HTR-8/SVneo (cell line): ENCODE measurements at regions not wholly inside any gene's neighbourhood (a gene's known extent, or its start where the extent isn't known, plus 50 kb on each side); places are given as distances from the start of the nearest gene placed in this dataset.
"Not testable (repeated sequence)": the region's sequence is repeated elsewhere in the genome, so short reads cannot be mapped to it uniquely, and the experiment has no call there.

Experiments
- DNase-seq: peaks from one replicate; pipeline ENCODE4 v3.0.0; 2011; ENCODE audit warnings: low spot score, mixed read lengths; ENCODE audit not compliant: insufficient read length
- FAIRE-seq: peaks from 2 replicates; lab custom pipeline; 2011; peaks lifted over from hg19 to GRCh38; lab: Jason Lieb, UNC

DNA sequence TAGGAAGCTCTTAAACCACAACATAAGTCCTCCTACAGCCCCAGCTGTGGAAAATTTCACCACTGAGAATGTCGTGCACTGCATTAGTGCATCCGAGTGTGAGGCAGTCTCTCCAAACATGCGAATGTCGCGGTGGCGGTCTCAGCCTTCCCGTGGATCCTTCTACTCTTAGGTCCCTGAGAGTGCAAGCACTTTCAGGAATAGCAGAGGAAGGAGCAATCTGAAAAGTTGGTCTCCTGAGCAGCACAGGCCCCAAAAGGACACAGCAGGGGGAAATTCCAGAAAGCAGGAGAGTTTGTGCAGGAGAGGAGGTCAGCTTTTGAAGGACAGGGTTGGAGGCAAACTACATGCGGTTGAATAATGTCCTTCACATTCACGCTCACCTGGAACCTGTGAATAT is 440.5 kb upstream of the SMIM21 start:
- DNase-seq (no peak), FAIRE-seq (no peak)

DNA sequence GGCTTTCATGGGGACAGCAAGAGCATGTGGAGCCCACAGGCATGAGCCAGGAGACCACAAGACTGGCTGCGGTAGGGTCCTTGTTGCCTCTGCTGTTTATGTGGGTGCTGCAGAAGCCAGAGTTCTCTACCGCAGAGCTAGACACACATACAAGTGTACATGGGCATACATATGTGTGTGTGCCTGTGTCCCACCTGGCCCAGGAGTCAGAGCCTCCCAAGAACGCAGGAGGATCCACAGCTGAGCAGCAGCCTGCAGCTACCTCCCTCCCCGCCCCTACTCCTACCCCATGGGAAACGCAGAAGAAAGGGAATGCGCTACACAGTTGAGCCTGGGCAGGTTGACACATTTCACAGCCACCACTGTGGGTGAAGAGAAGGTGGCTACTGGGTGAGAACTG is 438.1 kb upstream of the SMIM21 start:
- DNase-seq (no peak), FAIRE-seq (no peak)

DNA sequence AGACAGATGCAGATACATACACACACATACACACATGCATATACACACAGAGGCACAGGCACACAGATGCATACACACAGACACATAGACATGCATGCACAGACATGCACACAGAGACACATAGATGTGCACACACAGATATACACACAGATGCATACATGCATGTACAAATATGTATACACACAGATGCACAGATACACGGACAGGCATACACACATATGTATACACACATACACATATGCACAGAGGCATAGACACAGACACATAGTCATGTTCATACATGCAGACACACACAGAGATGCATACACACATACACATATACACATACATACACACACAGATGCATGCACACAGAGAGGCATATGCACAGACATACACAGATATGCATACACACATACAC is 437.3 kb upstream of the SMIM21 start:
- DNase-seq (no peak), FAIRE-seq (no peak)

DNA sequence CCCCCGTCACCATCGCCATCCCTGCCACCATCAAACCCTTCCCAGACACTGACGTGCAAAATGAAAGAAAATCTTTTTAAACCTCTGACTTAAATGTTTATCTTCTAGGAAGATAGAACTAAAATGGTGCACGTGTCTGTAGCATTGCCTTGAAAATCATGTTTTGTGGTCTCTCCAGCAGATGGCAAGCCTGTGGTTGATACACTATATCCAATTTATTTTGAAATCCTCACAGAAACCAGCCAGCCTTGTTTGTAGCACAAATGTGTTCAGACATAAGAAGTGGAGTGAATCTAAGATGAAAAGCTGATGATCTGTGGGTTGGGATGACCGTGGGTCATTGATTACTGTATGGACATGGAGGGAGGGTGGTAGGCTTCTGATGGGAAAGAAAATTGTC is 436.2 kb upstream of the SMIM21 start:
- no peak for DNase-seq
- FAIRE-seq, result no peak

DNA sequence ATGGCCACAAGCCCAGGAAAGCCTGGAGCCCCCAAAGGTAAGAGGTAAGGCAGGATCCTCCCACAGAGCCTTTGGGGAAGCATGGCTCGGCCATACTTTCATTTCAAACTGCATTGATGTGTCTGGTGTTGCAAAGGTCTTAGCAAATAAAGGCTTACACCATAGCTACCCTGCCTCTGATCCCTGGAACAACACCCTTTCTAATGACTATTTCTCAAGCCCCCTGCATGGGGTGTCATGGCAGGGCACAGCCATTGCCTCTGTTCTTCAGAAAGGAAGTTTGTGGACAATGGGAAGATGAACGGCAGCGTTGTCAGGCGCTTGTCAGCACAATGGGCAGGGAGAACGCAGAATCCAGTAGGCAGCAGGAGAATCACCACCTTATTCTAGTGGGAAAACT is 435.0 kb upstream of the SMIM21 start:
- no peak for DNase-seq
- FAIRE-seq, result no peak

DNA sequence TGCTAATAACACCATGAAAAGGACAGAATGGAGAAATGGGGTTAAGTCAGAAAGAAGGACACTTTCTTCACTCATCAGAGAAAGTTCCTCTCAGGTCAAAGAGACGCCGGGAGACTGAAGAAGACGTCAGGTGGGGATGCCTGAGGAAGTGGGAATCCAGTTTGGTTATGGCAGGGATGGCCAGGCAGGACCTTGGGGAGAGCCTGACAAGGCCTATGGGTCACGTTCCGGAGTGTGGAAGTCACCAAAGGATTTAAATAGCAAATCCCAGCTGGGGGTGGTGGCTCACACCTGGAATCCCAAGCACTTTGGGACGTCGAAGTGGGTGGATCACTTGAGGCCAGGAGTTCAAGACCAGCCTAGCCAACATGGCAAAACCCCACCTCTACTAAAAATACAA is 432.7 kb upstream of the SMIM21 start:
- no peak for DNase-seq
- FAIRE-seq, result no peak

DNA sequence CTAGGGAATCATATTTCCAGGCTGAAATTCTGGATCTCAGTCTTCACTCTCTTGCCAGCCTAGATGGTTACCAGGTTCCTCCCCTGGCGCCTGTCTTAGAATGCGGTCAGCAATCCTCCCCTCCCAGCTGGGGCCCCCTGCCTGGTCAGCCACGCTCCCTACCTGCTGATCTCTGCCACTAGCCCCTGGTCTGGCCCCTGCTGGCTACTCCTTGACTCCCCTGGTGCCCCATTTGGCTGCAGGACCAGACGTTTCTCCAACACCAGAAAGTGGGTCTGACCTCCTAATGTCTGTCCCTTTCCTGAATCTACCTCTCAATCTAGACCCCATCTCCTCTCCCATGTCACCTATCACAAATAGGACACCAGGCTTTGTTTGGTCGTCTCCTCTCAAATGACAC is 432.0 kb upstream of the SMIM21 start:
- DNase-seq, result no peak
- FAIRE-seq, result no peak

DNA sequence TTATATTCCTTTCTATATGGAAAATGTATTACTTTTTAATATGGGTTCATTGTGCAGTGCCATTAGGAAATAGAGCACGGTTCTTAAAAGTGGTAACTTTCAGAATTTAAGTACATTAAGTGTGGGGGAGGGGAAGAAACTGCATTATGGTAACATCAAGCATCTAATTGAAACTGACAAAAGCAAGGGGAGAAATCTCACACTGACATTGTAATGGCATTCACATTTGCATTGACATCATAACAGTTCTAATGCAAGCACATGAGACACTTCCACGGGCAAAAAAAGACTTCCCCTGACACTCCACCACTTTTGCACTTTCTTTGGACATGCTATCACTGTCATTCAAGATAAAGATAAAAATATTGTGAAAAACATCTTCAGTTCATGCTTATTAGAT is 431.3 kb upstream of the SMIM21 start:
- FAIRE-seq (no peak), DNase-seq (no peak)

DNA sequence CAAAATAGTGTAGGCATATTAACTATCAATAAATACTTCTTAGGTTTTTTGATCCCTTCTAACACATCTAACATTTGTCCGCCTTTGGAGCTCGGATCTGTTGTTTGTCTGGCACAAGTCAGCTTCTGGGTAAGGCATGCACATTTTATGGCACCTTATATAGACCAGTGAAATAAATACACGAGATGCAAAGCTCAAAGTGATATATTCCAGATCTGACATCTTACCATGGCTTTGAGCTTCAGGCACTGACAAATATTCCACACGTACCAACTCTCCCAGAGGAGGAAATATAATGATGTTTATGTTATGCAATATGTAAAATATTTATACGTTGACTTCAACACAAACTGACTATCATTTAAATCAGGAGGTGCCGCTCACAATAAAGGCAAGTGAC is 430.1 kb upstream of the SMIM21 start:
- no peak for FAIRE-seq
- DNase-seq, result no peak

DNA sequence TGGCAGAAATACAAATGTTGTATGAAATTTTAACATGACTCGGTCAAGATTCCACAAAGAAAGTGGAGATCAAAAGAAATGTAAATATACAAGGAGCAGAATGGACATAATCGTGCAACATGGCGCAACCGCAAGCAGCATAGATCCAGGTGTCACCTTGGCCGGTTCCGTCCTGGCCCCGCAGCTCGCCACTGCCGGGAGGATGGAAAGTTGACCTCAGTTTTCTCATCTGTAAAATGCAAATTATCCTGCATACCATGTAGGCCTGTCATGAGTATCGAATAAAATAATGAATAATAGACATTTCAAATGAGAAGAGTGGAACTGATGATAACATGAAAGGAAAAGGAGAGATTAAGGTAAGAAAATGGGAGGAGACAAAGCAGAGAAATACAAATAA is 427.3 kb upstream of the SMIM21 start:
- no peak for FAIRE-seq
- DNase-seq, result no peak

DNA sequence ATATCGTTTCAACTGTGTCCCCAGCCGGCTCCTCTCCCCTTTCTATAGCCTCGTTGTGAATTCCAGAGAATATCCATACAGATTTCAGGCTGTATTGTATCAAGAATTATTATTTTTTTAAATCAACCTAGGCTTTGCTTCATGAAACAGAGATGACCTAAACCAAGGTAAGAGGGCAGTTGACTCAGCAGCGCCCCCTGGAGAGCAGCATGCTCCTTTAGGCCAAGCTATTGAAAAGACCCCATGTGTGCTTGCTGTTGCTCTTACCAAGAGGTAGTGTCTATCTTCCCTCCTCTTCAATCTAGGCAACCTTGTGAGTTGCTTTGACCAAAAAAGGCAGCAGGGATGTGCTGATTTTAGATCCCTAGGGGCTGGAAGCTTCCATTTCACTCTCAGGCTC is 426.7 kb upstream of the SMIM21 start:
- no peak for FAIRE-seq
- no peak for DNase-seq

DNA sequence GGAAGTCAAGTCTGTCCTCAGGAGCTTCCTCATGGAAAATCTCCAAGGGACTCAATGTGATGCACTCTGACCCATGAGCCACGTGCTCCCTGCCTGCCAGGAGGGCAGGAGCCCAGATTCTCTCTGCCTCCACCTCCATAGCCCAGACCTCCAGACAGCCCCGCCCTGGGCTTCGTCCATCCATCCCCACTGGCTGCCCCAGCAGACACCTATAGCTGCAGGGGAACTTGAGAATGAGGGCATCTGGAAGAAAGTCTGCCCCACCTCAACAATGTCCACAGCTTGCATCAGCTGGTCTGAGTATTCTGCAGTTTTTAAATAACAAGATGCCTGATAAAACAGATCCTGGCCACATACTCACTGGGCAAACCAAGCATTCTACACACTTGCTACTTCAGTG is 418.8 kb upstream of the SMIM21 start:
- FAIRE-seq, result no peak
- no peak for DNase-seq

DNA sequence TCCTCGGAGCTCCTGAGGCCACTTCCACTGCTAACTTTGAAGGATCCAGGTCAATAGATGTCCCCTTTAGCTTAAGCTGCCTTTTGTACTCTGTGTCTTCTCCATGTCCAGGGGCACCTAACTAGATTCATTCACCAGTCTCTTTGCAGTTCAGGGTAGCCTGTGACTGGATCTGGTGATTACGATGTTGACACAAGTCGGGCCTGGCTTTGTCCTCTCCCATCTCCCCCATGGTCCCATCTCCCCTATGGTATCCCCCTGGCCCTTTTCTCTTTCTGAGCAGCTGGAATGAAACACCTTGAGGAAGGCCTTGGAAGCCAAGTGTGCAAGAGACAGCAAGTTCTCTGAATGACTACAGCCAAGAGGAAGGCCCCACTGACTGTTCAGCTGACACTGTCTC is 417.9 kb upstream of the SMIM21 start:
- DNase-seq (no peak), FAIRE-seq (no peak)

DNA sequence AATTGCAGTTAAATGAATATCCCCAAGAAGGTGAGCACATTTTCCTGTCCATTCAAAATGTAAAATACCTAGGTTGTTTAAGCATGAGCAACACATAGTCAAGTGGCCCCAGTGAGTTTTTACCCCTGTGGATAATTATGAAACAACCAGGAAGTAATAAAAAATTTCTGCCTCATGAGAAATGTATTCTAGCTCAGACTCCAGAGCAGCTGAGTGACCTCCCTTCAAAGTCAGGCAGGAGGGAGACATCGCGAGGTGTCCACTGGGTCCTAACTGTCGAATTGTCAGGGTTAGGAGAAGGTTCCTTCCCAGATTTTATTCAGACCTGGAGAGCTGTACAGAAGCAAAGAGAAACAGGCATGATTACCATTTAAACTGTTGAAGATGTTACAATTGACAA is 416.6 kb upstream of the SMIM21 start:
- DNase-seq, result no peak
- no peak for FAIRE-seq

DNA sequence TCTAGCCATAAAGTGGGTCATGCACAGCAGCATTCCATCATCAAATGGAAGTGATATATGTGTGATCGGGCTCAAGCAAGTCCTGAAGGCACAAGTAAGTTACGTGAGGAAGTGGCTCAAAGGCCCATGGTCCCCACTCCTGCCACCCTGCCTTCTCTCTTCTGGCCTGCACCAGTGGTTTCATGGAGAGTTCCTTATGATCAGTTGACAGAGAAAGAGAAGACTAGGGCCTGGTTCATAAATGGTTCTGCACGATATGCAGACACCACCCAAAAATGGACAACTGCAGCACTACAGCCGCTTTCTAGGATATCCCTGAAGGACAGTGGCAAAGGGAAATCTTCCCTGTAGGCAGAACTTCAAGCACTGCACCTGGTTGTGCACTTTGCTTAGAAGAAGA is 412.6 kb upstream of the SMIM21 start:
- DNase-seq, result no peak
- FAIRE-seq, result no peak

DNA sequence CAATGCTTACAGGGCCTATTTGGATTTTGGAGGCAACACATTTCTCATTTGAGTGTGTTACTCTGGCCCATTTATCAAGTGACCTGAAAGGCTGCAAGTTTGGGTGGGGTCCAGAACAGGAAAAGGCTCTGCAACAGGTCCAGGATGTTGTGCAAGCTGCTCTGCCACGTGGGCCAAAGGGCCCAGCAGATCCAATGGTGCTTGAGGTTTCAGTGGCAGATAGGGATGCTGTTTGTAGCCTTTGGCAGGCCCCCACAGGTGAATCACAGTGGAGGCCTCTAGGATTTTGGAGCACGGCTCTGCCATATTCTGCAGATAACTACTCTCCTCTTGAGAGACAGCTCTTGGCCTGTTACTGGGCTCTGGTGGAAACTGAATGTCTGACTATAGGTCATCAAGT is 412.2 kb upstream of the SMIM21 start:
- DNase-seq, FAIRE-seq: not testable (repeated sequence)

DNA sequence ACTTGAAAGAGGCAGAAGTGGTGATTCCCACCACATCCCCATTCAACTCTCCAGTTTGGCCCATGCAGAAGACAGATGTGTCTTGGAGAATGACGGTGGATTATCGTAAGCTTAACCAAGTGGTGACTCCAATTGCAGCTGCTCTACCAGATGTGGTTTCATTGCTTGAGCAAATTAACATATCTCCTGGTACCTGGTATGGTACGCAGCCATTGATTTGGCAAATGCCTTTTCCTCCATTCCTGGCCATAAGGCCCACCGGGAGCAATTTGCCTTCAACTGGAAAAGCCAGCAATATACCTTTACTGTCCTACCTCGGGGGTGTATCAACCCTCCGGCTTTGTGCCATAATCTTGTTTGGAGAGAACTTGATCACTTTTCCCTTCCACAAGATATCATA is 411.5 kb upstream of the SMIM21 start:
- DNase-seq, result no peak
- no peak for FAIRE-seq

DNA sequence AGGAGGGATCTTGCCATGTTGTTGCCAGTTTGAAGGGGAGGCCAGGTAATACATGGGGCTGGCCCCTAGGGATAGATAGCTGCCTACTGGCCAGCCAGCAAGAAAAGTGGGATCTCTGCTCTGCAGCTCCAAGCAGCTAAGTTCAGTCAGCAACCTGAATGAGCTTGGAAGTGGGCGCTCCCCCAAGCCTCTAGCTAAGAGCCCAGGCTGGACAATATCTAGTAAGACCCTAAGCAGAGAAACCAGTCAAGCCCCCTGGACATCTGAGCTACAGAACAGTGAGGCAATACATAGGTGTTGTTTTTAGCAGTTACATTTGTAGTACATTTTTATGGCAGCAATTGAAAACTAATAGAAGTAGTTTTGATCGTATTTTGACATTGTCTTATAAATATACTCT is 409.8 kb upstream of the SMIM21 start:
- no peak for FAIRE-seq
- no peak for DNase-seq

DNA sequence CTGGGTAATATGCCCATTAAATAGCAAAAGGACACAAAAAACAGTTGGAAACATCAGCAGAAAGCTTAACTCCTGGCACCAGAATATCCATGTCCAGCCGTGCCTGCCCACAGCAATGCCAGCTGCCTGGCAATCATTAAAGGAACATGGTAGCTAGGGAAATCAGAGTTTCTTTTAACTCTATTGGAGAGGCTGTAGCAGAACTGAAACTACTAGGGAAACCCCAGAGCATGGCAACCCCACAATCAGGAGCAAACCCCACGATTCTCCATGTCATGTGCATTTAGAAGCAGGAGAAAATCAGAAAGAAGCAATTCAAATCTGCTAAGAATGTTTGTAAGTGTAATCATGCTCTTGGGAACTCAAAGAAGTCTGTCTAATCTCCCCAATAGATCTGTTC is 409.0 kb upstream of the SMIM21 start:
- no peak for DNase-seq
- FAIRE-seq, result no peak

DNA sequence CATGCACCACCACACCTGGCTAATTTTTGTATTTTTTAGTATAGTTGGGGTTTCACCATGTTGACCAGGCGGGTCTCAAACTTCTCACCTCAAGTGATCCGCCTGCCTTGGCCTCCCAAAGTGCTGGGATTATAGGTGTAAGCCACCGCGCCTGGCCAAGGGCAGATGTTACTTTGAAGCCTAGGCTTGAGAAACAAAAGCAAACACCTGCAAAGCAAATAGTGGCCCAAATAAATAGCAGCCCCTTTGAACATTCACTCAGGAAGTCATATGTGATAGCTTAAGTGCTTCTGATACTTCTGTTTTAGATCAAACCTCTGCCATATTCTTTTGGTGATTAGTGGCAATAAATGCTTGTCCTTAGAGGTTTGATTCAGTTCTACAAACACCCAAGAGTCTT is 404.5 kb upstream of the SMIM21 start:
- FAIRE-seq, result no peak

DNA sequence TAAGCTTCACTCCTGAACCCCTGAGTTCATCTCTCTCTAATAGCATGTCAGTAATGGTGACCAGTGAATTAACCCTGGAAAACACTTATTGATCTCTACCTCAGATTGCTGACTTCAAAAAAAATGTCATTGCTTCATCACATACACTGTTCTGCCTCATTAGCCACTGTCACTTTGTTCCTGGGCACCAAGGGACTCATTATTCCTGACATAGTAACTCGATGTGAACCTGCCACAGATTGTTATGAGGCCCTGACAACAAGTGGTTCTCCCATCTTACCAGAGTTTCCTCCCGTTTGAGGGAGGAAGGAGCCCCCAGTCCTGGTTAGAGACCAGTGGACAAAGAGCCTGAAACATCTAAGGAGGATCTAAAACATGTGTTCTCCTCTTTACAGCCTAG is 403.3 kb upstream of the SMIM21 start:
- no peak for DNase-seq
- FAIRE-seq, result no peak

More for the DNA sequence above, 404.5 kb upstream of the SMIM21 start:
- DNase-seq, result no peak

DNA sequence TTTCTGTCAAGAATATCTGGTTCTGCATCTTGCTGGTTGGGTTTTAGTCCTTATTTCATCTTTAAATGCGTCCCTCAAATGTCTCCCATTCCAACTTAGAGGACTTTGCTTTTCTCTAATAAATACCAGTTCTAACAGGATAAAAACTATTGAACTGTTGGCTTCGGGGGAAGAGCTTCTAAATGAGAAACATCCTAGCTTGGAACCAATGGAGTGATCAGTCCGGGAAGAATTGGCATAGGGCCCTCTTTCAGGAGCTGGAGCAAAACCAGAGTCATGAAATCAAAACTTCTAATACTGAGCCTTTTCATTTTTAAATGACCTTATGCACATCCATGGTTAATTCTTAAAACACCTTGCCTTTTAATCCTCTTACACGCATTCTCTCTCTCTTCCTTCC is 401.6 kb upstream of the SMIM21 start:
- no peak for DNase-seq
- no peak for FAIRE-seq

DNA sequence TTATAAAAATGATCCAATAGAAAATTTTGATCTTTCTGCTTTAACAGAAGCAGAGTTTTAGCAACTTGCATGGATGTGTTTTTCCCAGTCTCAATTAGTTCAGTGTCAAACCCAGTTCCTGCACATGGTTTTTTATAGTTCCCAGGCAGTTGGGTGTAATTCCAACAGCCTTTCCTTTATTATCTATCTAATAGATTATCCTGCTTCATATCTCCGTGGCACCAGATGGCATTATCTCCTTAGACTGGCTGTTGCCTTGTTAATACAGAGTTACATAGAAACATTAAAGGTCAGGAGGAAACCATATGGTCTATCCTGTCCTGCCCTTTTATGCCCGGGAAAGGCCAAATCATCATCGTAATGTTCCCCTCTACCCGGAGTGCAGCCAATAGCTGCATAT is 400.9 kb upstream of the SMIM21 start:
- DNase-seq (no peak), FAIRE-seq (no peak)
